OCI-LY7 (cell line): ENCODE measurements at regions not wholly inside any gene's neighbourhood (a gene's known extent, or its start where the extent isn't known, plus 50 kb on each side); places are given as distances from the start of the nearest gene placed in this dataset.

Source experiments
- CTCF ChIP-seq: fragments of 200-600 bp; sonication (generic); conservative IDR thresholded peaks from 2 replicates; pipeline ENCODE4 v1.5.1; 2014; ENCODE audit warnings: mild to moderate bottlenecking, antibody characterized with exemption, low read length, moderate library complexity, mixed read lengths
- EZH2phosphoT487 ChIP-seq: fragments of 200-600 bp; sonication (generic); IDR thresholded peaks from 2 replicates; pipeline ENCODE4 v1.6.1; 2018; ENCODE audit warnings: low read depth, borderline replicate concordance, mild to moderate bottlenecking, mixed run types, antibody characterized with exemption, low read length, moderate library complexity, mixed read lengths

DNA sequence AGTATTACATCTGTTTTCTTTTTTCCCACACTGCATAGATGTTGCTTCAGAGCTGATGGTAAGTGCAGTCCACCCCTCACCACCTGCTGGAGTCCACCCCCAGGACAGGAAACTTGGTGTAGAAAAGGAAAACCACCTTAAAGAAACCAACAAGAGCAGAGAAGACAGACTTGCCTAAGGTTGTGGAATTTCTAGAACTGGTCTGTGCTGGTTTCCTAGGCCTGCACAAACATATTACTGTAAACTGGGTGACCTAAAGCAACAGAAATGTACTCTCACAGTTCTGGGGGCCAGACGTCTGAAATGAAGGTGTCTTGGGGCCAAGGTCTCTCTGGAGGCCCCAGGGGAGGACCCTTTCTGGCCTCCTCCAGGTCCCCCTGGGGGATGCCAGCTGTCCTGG lies 293.4 kb upstream of the IRX1 start:
- TF ChIP-seq EZH2phosphoT487 (no peak), CTCF (no peak)
